ENCODE measurements at regions not wholly inside any gene's neighbourhood (a gene's known extent, or its start where the extent isn't known, plus 50 kb on each side); places are given as distances from the start of the nearest gene placed in this dataset.

DNA sequence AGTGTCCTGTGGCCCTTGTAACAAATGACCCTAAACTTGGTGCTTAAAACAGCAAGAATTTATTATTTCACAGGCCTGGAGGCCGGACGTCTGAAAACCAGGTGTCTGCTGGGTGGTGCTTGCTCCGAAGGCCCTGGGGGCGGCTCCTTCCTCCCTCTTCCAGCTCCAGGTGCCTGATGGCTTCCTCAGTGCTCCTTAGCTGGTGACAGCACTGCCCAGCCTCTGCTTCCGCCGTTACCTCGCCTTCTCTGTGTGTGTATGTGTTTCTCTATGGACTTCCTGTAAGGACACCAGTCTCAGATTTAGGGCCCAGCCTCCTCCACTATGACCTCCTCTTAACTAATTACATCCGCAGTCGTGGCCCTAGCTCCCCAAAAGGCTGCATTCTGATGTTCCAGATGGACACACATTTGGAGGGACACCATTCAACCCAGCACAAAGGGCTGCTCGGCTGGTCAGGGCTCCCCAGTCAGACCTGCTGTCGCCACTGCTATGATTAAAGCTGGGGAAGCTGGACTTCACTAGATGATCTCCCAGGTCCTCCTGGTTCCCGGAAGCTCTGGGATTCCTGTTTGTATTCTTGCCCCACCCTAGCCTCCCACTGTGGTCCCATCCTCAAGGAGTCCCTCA, 172.8 kb downstream of the IRF8 start:
- no peak overlapping the region for H3K27ac Mint-ChIP-seq
- H3K4me1 Mint-ChIP-seq = no peaks in the 10 kb centered on the region
- DNase-seq = no peak
- CTCF ChIA-PET = interaction anchor here (0.7 to 2.3 kb wide), 2 partner anchors 250 to 385 kb away, joined by 3 to 7 read pairs; no protein-coding TSS in a partner anchor
- POLR2A ChIA-PET = no interaction called here
- no peak overlapping the region for H3K4me3 Mint-ChIP-seq
- intact Hi-C loops (cut with DNase I, micrococcal nuclease) = loop anchor here (1.0 to 2.0 kb wide), 2 partner anchors 449 kb away; no protein-coding TSS in a partner anchor
- ATAC-seq = no peak
- no peaks in the 10 kb centered on the region for H3K36me3 Mint-ChIP-seq (ENCODE audit: low read depth)
- no peaks in the 10 kb centered on the region for H3K9me3 Mint-ChIP-seq (ENCODE audit: low read depth)
- peaks cover 8% of the 10 kb centered on the region for H3K27me3 Mint-ChIP-seq

DNA sequence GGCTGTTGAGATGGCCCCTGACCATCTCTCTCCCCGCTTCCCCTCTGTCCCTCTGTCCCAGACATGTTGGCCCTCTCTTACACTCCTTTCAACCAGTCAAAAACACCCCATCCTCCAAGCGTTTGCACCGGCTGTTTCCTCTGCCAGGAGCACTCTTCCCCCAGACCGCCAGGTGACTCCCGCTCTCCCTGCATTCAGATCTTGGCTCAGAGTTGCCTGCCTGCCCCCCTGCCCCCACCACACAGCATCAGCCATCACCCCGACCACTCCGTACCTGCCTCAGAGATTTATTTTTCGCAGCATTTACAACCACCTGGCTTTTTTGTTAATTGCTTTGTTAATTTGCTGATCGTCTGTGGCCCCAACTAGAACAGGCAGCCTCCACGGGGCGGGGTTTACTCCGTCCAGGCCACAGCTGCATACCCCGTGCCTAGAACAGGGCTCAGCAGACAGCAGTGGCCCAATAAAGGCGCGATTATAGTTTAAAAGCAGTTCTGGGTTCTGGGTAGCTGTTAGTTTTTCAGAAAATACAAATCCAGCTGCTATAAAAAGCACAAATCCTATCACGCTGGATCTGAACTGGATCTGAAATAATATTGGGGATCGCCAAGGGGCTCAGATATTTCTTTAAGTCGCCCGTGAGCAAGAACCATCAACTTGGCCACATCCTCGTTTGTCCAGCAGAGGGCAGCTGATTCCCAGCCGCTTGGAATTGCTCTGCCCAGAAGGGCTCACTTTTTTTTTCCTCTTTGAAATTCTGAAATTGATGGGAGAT, 173.6 kb downstream of the IRF8 start:
- DNase-seq = peak; percentile 69
- Mint-ChIP-seq H3K4me3 (no peak overlapping the region), H3K27ac (no peak overlapping the region)

DNA sequence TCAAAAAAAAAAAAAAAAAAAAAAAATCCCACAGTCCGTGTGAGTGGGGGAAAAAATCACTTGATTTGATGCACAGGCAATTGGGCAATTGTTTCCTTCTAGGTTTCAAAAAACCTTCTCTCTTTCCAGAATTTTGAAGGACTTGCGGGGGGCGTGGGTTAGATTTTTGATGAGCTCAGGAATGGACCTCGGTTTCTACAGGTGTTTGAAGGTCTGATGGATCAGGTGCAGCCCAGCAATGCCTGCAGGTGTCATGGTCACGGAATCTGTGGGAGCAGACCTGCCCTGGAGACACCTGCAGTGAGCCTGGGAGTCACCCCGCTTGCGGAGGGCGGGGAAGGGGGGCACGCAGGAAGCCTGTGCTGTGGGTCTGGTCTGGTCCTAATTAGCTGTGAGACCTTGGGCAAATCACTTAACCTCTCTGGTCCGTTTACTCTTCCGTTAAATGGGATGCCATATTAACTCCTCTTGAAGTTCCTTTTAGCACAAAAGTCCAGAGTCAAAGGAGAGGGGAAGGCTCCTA, 174.2 kb downstream of the IRF8 start:
- Mint-ChIP-seq H3K27ac (no peak overlapping the region), H3K36me3 (ENCODE audit: low read depth) (no peaks in the 10 kb centered on the region), H3K9me3 (ENCODE audit: low read depth) (no peaks in the 10 kb centered on the region), H3K4me3 (no peak overlapping the region), H3K27me3 (peaks cover 6% of the 10 kb centered on the region), H3K4me1 (no peaks in the 10 kb centered on the region)
- CTCF ChIA-PET = interaction anchor here (0.6 to 2.3 kb wide), 8 partner anchors 9 to 720 kb away, joined by 3 to 10 read pairs (median 4); no protein-coding TSS in a partner anchor
- POLR2A ChIA-PET = no interaction called here
- intact Hi-C loops (cut with DNase I, micrococcal nuclease) = loop anchor here in 1 of 2 experiments (2.0 kb wide), 1 partner anchor 448 kb away; no protein-coding TSS in a partner anchor
- no peak for ATAC-seq
- no peak for DNase-seq

More for the DNA sequence above, 173.6 kb downstream of the IRF8 start:
- POLR2A ChIA-PET = no interaction called here
- Mint-ChIP-seq H3K4me1 (no peaks in the 10 kb centered on the region), H3K9me3 (ENCODE audit: low read depth) (no peaks in the 10 kb centered on the region), H3K36me3 (ENCODE audit: low read depth) (no peaks in the 10 kb centered on the region), H3K27me3 (peaks cover 6% of the 10 kb centered on the region)
- ATAC-seq = no peak
- CTCF ChIA-PET = interaction anchor here (0.7 to 2.3 kb wide), 9 partner anchors 9 to 386 kb away, joined by 3 to 10 read pairs (median 3); no protein-coding TSS in a partner anchor
- intact Hi-C loops (cut with DNase I, micrococcal nuclease) = loop anchor here (1.0 to 2.0 kb wide), 2 partner anchors 448 kb away; no protein-coding TSS in a partner anchor

DNA sequence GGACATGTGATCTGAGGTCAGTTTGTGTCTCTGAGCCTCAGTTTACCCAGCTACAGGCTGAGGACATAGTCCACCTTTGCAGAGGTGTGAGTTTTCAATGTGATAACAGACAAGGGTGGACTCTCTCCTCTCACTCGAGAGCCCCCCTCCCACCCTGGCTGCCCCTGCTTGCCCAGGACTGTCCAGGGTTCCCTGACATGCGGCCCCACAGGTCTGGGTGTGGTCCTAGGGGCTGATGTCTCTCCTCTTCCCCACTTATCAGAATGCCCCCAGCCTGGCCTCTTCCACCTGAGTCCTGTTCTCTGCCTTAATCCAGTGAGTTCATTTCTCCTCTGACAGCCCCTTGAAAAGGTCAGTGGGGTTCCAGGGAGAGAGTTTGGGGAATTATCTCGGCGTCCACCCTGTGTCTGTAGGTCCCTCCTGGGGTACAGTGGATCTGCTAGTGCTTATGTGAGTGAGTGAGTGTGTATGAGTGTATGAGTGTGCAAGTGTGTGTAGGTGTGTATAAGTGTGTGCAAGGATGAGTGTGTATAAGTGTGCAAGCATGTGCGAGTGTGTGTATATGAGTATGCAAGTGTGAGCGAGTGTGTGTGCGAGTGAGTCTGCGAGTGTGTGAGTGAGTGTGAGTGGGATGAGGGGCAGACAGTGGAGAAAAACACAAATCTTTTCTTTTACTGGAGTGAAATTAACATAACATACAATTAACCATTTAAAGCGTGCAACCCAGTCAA, 175.0 kb downstream of the IRF8 start:
- intact Hi-C loops (cut with DNase I, micrococcal nuclease) = loop anchor here in 1 of 2 experiments (2.0 kb wide), 1 partner anchor 447 kb away; no protein-coding TSS in a partner anchor
- CTCF ChIA-PET = interaction anchor here (0.6 to 2.3 kb wide), 5 partner anchors 20 to 719 kb away, joined by 3 to 10 read pairs (median 5); no protein-coding TSS in a partner anchor

DNA sequence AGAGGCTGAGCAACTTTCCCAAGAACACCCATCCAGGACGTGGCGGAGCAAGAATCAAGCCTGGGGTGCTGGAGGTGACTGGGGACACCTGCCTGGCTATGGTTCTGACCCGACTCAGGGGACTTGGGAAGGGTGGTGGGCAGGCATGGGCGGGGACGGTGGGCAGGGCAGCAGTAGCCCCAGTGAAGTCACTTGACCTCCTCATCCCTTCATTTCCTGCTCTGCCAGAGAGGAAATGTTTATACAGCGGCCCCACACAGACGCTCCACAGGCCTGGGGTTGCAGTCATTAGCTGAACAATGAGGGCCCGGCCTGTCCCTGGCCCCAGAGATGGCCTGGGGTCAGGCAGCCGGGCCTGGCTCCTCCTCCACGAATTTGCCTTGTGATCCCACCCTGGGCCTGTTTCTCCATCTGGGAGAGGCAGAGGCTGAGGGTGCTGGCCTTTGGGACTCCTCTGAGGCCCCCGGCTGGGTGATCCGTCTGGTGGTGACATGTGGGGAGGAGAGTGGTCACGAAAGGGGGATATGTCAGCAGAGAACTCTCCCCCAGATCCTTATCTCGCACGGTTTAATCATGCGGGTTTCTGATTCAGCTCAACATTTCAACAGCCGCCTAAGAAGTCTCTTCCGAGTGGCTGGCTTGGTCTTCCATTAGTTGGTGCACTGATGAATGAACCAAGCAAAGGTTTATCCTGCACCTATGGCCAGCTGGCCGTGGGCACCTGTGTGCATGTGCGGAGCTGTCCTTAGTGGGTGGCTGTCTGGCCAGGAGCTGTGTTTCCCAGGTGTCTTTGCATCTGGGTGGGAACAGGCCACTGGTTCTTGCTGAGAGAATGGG, 175.9 kb downstream of the IRF8 start:
- Mint-ChIP-seq H3K27ac (no peak overlapping the region), H3K4me3 (no peak overlapping the region), H3K9me3 (ENCODE audit: low read depth) (no peaks in the 10 kb centered on the region), H3K27me3 (peaks cover 6% of the 10 kb centered on the region), H3K4me1 (no peaks in the 10 kb centered on the region), H3K36me3 (ENCODE audit: low read depth) (no peaks in the 10 kb centered on the region)
- POLR2A ChIA-PET = no interaction called here
- no peak for ATAC-seq
- DNase-seq = no peak
- intact Hi-C loops (cut with DNase I, micrococcal nuclease) = no loop called here
- CTCF ChIA-PET = interaction anchor here (0.6 to 0.9 kb wide), 2 partner anchors 128 to 442 kb away, joined by 3 to 5 read pairs; no protein-coding TSS in a partner anchor

More for the DNA sequence above, 175.0 kb downstream of the IRF8 start:
- no peaks in the 10 kb centered on the region for H3K4me1 Mint-ChIP-seq
- H3K27ac Mint-ChIP-seq = no peak overlapping the region
- no peak overlapping the region for H3K4me3 Mint-ChIP-seq
- H3K36me3 Mint-ChIP-seq (ENCODE audit: low read depth) = no peaks in the 10 kb centered on the region
- peaks cover 6% of the 10 kb centered on the region for H3K27me3 Mint-ChIP-seq
- no peaks in the 10 kb centered on the region for H3K9me3 Mint-ChIP-seq (ENCODE audit: low read depth)
- POLR2A ChIA-PET = no interaction called here
- ATAC-seq (no peak), DNase-seq (no peak)

DNA sequence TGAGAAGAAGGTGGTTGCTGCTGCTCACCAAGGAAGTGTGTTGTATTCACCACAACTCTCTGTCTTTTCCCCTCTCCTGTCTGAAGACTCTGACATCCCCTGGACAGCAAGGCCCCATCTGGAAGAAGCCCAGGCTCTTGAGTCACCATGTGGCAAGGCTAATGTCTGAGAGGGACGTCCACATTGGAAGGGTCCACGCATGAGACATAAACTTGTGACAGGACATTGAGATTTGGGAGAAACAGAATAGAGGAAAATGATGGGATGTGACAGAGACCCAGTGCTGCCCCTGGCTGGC, 176.5 kb downstream of the IRF8 start:
- CTCF ChIA-PET = interaction anchor here (0.6 to 0.9 kb wide), 2 partner anchors 128 to 442 kb away, joined by 3 to 5 read pairs; no protein-coding TSS in a partner anchor
- Mint-ChIP-seq H3K9me3 (ENCODE audit: low read depth) (no peaks in the 10 kb centered on the region), H3K27ac (no peak overlapping the region), H3K36me3 (ENCODE audit: low read depth) (no peaks in the 10 kb centered on the region), H3K4me1 (no peaks in the 10 kb centered on the region), H3K27me3 (peaks cover 6% of the 10 kb centered on the region), H3K4me3 (no peak overlapping the region)
- ATAC-seq = no peak
- no peak for DNase-seq
- POLR2A ChIA-PET = no interaction called here
- intact Hi-C loops (cut with DNase I, micrococcal nuclease) = no loop called here

DNA sequence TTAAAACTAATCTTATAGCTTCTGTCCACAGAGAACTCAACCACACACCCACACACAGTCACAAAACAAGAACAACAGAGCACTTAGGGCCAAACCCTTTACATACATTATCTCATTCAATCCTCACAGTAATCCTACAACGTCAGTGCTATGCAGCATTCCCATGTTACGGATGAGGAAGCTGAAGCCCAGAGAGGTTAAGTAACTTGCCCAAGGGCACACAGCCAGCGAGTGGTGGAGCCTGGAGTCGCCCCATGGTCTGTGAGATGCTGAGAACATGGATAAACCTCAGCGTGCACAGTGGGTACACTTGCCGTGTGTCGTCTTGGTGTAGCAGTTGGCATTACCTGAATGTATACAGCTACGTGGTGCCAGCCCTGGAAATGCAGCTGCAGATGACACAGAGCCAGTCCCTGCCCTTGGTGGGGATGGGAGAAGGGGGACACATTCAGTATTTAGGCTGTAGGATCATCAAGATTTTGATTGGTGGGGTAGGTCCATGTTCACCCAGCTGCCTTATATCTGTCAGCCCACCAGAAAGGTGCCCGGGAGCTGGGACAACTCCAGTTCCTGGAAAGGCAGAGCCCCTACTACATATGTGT, 177.0 kb downstream of the IRF8 start:
- POLR2A ChIA-PET = no interaction called here
- H3K4me1 Mint-ChIP-seq = no peaks in the 10 kb centered on the region
- CTCF ChIA-PET = interaction anchor here (0.6 to 0.9 kb wide), 2 partner anchors 127 to 441 kb away, joined by 3 to 5 read pairs; no protein-coding TSS in a partner anchor
- no peak overlapping the region for H3K4me3 Mint-ChIP-seq
- intact Hi-C loops (cut with DNase I, micrococcal nuclease) = no loop called here
- DNase-seq = no peak
- H3K27ac Mint-ChIP-seq = no peak overlapping the region
- no peaks in the 10 kb centered on the region for H3K9me3 Mint-ChIP-seq (ENCODE audit: low read depth)
- H3K36me3 Mint-ChIP-seq (ENCODE audit: low read depth) = no peaks in the 10 kb centered on the region
- peaks cover 6% of the 10 kb centered on the region for H3K27me3 Mint-ChIP-seq
- ATAC-seq = no peak

DNA sequence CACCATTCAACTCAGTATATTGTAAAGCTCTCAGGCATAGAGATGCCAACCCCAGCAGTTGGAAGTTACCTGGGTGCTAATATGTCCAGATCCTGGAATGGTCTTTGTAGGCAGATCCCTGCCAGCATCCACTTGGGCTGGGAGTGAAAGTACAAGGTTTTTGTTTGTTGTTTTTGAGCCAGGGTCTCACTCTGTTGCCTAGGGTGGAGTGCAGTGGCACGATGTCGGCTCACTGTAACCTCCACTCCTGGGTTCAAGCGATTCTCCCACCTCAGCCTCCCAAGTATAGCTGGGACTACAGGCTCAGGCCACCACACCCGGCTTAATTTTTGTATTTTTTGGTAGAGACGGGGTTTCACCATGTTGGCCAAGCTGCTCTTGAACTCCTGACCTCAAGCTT, 177.6 kb downstream of the IRF8 start:
- intact Hi-C loops (cut with DNase I, micrococcal nuclease) = no loop called here
- no peak for ATAC-seq
- Mint-ChIP-seq H3K27me3 (peaks cover 6% of the 10 kb centered on the region), H3K36me3 (ENCODE audit: low read depth) (no peaks in the 10 kb centered on the region), H3K4me3 (no peak overlapping the region), H3K27ac (no peak overlapping the region), H3K4me1 (no peaks in the 10 kb centered on the region), H3K9me3 (ENCODE audit: low read depth) (no peaks in the 10 kb centered on the region)
- ChIA-PET POLR2A (no interaction called here), CTCF (interaction anchor here (0.6 kb wide), 1 partner anchor 454 kb away, joined by 3 read pairs; no protein-coding TSS in a partner anchor)
- DNase-seq = no peak

DNA sequence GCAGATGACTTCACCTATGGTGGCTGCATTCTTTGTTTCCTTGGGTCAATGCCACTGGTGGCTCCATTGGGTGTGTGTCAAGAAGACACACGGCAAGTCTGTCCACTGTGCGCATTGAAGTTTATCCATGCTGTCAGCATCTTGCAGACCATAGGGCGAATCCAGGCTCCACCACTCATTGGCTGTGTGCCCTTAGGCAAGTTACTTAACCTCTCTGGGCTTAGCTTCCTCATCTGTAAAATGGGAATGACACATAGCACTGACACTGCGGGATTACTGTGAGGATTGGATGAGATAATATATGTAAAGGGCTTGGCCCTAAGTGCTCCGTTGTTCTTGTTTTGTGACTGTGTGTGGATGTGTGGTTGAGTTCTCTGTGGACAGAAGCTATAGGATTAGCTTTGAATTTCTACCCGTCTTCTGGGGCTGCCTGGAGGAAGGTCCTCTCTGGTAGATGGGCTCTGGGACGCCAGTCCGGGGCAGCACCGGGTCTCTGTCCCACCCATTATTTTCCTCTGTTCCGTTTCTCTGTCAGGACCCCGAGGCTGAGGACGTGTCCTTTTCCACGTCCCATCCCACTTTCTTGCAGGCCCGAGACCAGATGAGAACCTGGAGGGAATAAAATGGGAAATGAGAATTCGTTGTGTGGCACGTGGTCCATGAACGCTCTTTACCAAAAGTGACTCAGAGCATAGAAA, 178.4 kb downstream of the IRF8 start:
- Mint-ChIP-seq H3K27me3 (peaks cover 3% of the 10 kb centered on the region), H3K36me3 (ENCODE audit: low read depth) (no peaks in the 10 kb centered on the region), H3K9me3 (ENCODE audit: low read depth) (no peaks in the 10 kb centered on the region), H3K27ac (no peak overlapping the region), H3K4me3 (no peak overlapping the region), H3K4me1 (no peaks in the 10 kb centered on the region)
- CTCF ChIA-PET = interaction anchor here (0.6 kb wide), 2 partner anchors 86 to 453 kb away, joined by 3 read pairs; no protein-coding TSS in a partner anchor
- DNase-seq = no peak
- POLR2A ChIA-PET = no interaction called here
- no peak for ATAC-seq
- intact Hi-C loops (cut with DNase I, micrococcal nuclease) = no loop called here

DNA sequence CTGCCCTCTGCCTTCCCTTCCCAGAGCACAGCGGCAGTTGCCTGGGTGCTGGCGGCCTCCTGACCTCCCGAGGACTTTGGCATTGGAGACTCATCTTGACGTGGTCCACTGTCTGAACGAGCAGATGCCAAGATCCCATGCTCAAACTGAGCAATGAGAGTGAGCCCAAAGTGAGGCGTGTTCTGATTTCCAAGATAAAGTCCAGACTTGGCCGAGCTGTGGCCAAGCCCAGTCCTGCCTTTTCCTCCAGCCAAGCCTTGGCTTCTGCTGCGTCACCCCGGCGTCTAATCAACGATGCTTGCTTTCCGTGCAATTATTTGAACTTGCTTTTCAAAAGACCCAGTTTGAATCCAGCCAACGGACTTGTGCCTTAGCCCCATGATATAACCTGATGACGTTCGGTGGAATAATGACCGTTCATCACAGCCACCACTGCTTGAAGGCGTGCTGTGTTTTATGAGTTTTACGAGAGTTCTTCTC, 179.2 kb downstream of the IRF8 start:
- no peaks in the 10 kb centered on the region for H3K4me1 Mint-ChIP-seq
- H3K9me3 Mint-ChIP-seq (ENCODE audit: low read depth) = no peaks in the 10 kb centered on the region
- intact Hi-C loops (cut with DNase I, micrococcal nuclease) = no loop called here
- H3K4me3 Mint-ChIP-seq = no peak overlapping the region
- H3K27ac Mint-ChIP-seq = no peak overlapping the region
- no peak for ATAC-seq
- CTCF ChIA-PET = interaction anchor here (0.6 kb wide), 1 partner anchor 85 kb away, joined by 3 read pairs; no protein-coding TSS in a partner anchor
- POLR2A ChIA-PET = no interaction called here
- peaks cover 3% of the 10 kb centered on the region for H3K27me3 Mint-ChIP-seq
- H3K36me3 Mint-ChIP-seq (ENCODE audit: low read depth) = no peaks in the 10 kb centered on the region
- no peak for DNase-seq

Data from activated CD4-positive, alpha-beta T cell treated with anti-CD3 and anti-CD28 coated beads for 36 hours (primary cell).